ENCODE measurements at regions not wholly inside any gene's neighbourhood (a gene's known extent, or its start where the extent isn't known, plus 50 kb on each side); places are given as distances from the start of the nearest gene placed in this dataset.

DNA sequence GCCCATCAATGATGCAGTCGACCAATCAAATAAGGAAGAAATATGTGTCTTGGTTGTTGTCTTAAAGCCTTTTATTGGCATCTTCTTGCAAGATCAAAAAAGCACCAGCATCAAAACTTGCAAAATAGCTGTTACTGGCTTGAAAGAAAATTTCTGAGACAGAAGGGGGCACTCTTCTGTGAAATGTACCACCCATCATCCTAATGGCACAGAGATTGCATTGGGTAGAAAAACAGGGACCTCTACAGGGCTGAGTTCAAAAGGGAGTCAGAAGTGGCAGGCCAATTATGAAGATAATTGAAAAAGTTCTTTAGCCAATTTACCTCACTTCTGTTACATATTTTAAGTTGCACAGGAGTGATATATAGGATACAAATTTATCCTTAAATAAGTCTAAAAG, 122.3 kb upstream of the GPR149 start:
- TF ChIP-seq CTCF (IDR thresholded peaks at IDR 0.05; ENCODE audit: borderline replicate concordance, extremely low read depth, low read length, poor library complexity, severe bottlenecking) (peak; percentile 13), EZH2 (IDR thresholded peaks at IDR 0.05; ENCODE audit: borderline replicate concordance, low read depth, low read length, severe bottlenecking) (no peak)
